ENCODE measurements at regions not wholly inside any gene's neighbourhood (a gene's known extent, or its start where the extent isn't known, plus 50 kb on each side); places are given as distances from the start of the nearest gene placed in this dataset.

- POLR2A ChIA-PET: no interaction called here
- CTCF ChIA-PET: interaction anchor here (0.6 to 3.4 kb wide), 12 partner anchors 10 to 480 kb away, joined by 3 to 19 read pairs (median 4); no protein-coding TSS in a partner anchor
- DNase-seq (ENCODE audit: low read depth, low spot score): peak; percentile 21
- no peaks in the 10 kb centered on the region for H3K27me3 ChIP-seq (ENCODE audit: control insufficient read depth, insufficient read depth, low read length)
- H3K27ac ChIP-seq (ENCODE audit: low read depth, low read length): no peak overlapping the region
- H3K9me3 ChIP-seq (ENCODE audit: control insufficient read depth, insufficient read depth, low read length): peaks cover 5% of the 10 kb centered on the region; the same call in 1 of the 2 replicates
- no peak overlapping the region for H3K4me3 ChIP-seq (ENCODE audit: low read depth, low read length)
- peak; percentile 71 for TF ChIP-seq CTCF (IDR thresholded peaks at IDR 0.05; ENCODE audit: low read depth, low read length)
Observed at GRCh38 chr4:177108708-177109107, 201.0 kb upstream of the NEIL3 start.

- Histone ChIP-seq H3K4me3 (ENCODE audit: low read depth, low read length) (no peak overlapping the region), H3K9me3 (ENCODE audit: control insufficient read depth, insufficient read depth, low read length) (peaks cover 5% of the 10 kb centered on the region; the same call in 1 of the 2 replicates), H3K27ac (ENCODE audit: low read depth, low read length) (no peak overlapping the region), H3K27me3 (ENCODE audit: control insufficient read depth, insufficient read depth, low read length) (no peaks in the 10 kb centered on the region)
- ChIA-PET CTCF (interaction anchor here (0.5 to 3.4 kb wide), 5 partner anchors 138 to 395 kb away, joined by 3 to 19 read pairs (median 4); no protein-coding TSS in a partner anchor), POLR2A (interaction anchor here (0.7 kb wide), 1 partner anchor 18 kb away, joined by 4 read pairs; no protein-coding TSS in a partner anchor)
- TF ChIP-seq CTCF (IDR thresholded peaks at IDR 0.05; ENCODE audit: low read depth, low read length): no peak
- DNase-seq (ENCODE audit: low read depth, low spot score): no peak
Observed at GRCh38 chr4:177109769-177110168, 199.9 kb upstream of the NEIL3 start.

GRCh38 chr4:177116161-177116560, 193.5 kb upstream of the NEIL3 start:
- no peak for TF ChIP-seq CTCF (IDR thresholded peaks at IDR 0.05; ENCODE audit: low read depth, low read length)
- DNase-seq (ENCODE audit: low read depth, low spot score): no peak
- H3K4me3 ChIP-seq (ENCODE audit: low read depth, low read length): no peak overlapping the region
- ChIA-PET POLR2A (no interaction called here), CTCF (no interaction called here)
- H3K9me3 ChIP-seq (ENCODE audit: control insufficient read depth, insufficient read depth, low read length): peaks cover 5% of the 10 kb centered on the region; the same call in 1 of the 2 replicates
- H3K27ac ChIP-seq (ENCODE audit: low read depth, low read length): no peak overlapping the region
- H3K27me3 ChIP-seq (ENCODE audit: control insufficient read depth, insufficient read depth, low read length): no peaks in the 10 kb centered on the region

GRCh38 chr4:177117256-177117655, 192.4 kb upstream of the NEIL3 start:
- CTCF ChIA-PET: no interaction called here
- H3K27ac ChIP-seq (ENCODE audit: low read depth, low read length): no peak overlapping the region
- no peak for DNase-seq (ENCODE audit: low read depth, low spot score)

GRCh38 chr4:177118596-177118995, 191.1 kb upstream of the NEIL3 start:
- DNase-seq (ENCODE audit: low read depth, low spot score): peak; percentile 97
- Histone ChIP-seq H3K9me3 (ENCODE audit: control insufficient read depth, insufficient read depth, low read length) (no peaks in the 10 kb centered on the region), H3K27ac (ENCODE audit: low read depth, low read length) (no peak overlapping the region), H3K27me3 (ENCODE audit: control insufficient read depth, insufficient read depth, low read length) (no peaks in the 10 kb centered on the region), H3K4me3 (ENCODE audit: low read depth, low read length) (no peak overlapping the region)
- ChIA-PET CTCF (no interaction called here), POLR2A (interaction anchor here (1.0 kb wide), 1 partner anchor 59 kb away, joined by 7 read pairs; no protein-coding TSS in a partner anchor)
- no peak for TF ChIP-seq CTCF (IDR thresholded peaks at IDR 0.05; ENCODE audit: low read depth, low read length)

More at GRCh38 chr4:177117256-177117655, 192.4 kb upstream of the NEIL3 start:
- Histone ChIP-seq H3K4me3 (ENCODE audit: low read depth, low read length) (no peak overlapping the region), H3K27me3 (ENCODE audit: control insufficient read depth, insufficient read depth, low read length) (no peaks in the 10 kb centered on the region), H3K9me3 (ENCODE audit: control insufficient read depth, insufficient read depth, low read length) (no peaks in the 10 kb centered on the region)
- no peak for TF ChIP-seq CTCF (IDR thresholded peaks at IDR 0.05; ENCODE audit: low read depth, low read length)
- POLR2A ChIA-PET: no interaction called here

Data from AG04450 (cell line).